GM12872 (cell line): ENCODE measurements at regions not wholly inside any gene's neighbourhood (a gene's known extent, or its start where the extent isn't known, plus 50 kb on each side); places are given as distances from the start of the nearest gene placed in this dataset.

Source experiments
- TF ChIP-seq, protein P1 (sequence below): IDR thresholded peaks from 3 replicates; pipeline ENCODE4 v1.5.1; 2011; ENCODE audit warnings: low read depth, mild to moderate bottlenecking, low read length, moderate library complexity; ENCODE audit not compliant: insufficient read depth

DNA sequence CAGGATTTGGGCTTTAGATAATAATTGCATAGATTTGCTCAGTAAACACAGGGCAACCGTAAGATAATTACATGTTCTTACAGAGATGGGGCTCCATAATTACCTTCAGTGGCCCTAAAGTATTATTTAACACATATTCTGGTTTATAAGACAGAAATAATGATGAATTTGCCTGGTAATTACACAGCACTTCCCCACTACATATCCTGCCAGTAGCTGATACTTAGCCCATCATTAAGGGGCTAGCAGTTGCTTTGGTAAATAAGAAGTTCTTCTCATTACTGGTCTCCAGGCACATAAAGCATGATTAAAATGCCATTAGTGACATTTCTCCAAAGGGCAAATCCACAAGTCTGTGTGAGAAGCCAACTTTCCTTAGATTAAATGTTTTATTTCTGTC lies 158.7 kb downstream of the NUAK1 start:
- TF ChIP-seq, protein P1, sequence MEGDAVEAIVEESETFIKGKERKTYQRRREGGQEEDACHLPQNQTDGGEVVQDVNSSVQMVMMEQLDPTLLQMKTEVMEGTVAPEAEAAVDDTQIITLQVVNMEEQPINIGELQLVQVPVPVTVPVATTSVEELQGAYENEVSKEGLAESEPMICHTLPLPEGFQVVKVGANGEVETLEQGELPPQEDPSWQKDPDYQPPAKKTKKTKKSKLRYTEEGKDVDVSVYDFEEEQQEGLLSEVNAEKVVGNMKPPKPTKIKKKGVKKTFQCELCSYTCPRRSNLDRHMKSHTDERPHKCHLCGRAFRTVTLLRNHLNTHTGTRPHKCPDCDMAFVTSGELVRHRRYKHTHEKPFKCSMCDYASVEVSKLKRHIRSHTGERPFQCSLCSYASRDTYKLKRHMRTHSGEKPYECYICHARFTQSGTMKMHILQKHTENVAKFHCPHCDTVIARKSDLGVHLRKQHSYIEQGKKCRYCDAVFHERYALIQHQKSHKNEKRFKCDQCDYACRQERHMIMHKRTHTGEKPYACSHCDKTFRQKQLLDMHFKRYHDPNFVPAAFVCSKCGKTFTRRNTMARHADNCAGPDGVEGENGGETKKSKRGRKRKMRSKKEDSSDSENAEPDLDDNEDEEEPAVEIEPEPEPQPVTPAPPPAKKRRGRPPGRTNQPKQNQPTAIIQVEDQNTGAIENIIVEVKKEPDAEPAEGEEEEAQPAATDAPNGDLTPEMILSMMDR = no peak

DNA sequence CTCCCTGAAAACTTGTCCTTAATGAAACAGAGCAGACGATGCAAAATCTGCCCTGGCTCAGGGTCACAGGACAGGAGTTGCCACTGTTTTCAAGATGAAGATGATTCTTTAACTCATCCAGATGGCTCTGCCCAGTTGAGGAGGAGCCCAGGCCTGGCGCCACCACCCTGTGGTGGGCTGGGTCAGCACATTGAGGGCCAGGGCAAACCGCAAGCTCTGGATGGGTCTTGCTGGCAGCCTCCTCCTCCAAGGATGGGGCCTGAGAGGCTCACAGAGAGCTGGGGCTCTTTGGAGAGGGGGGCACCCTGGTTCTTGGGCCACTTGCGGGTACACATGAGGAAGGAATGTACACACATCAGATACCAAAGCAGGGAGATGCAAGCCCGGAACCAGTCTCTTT lies 158.2 kb downstream of the NUAK1 start:
- TF ChIP-seq, protein P1 = no peak

DNA sequence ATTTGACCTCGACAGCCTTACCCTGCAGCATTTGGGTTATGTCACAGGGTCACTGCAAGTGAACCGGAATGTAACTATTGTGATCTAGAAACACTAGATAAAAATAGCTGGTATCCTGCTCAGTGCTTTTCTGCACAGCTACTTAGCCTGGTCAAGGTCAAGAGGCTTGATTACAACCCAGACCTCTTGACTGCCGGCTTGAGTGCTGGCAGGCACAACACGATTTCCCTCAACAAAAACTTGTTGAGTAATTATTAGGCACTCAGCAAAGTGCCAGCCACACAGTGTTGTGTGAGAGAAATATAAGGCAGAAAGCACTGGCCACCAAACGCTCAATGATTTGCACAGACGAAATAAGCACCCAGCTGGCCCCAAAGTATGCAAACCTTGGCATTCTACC lies 156.7 kb downstream of the NUAK1 start:
- TF ChIP-seq, protein P1 = no peak

DNA sequence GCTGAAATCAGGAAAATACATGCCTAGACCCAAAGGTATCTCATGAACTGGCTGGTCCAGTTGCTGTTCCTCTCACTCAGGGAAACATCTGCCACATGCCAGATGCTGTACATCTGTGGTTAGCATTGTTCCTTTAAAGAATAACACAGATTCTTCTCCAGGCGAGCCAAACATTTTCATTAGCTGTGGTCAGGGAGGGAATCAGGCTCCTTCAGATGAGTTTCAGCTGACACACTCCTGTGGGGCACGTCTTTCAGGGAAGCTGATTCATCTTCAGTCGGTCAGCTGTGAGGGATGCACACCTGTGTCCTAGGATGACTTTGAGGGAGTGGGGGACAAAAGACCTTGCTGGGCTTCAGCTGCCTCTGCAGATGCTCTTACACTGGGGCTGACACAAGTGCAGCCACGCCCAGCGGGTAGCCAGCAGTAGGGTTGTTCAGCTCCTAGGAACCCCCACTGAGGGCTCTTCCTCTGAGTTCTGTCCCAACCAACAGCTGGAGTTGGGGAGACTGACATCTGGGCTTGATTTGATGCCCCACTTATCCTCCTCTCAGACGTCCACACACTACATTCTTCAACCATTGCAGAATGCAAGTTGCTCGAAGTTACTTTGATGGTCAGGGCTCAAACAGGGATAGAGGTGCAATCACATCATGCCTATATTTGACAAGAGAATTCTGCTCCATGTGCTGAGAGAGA lies 155.0 kb downstream of the NUAK1 start:
- TF ChIP-seq, protein P1 = no peak

DNA sequence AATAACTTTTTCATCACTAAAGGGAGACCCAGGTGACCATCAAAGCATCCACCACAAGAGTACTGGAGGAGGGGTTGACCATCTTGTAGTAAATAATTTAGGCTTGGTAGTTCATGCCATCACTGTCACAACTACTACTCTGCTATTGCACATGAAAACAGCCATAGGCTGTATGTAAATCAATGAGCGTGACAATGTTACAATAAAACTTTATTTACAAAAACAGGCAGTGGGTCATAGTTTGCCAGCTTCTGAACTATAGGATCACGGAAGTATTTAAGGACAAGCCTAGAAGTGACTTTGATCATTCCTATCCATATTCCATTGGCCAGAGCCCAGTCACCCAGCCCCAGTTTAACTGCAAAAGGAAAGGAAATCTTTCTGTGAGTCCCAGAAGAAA lies 153.4 kb downstream of the NUAK1 start:
- TF ChIP-seq, protein P1 = no peak

DNA sequence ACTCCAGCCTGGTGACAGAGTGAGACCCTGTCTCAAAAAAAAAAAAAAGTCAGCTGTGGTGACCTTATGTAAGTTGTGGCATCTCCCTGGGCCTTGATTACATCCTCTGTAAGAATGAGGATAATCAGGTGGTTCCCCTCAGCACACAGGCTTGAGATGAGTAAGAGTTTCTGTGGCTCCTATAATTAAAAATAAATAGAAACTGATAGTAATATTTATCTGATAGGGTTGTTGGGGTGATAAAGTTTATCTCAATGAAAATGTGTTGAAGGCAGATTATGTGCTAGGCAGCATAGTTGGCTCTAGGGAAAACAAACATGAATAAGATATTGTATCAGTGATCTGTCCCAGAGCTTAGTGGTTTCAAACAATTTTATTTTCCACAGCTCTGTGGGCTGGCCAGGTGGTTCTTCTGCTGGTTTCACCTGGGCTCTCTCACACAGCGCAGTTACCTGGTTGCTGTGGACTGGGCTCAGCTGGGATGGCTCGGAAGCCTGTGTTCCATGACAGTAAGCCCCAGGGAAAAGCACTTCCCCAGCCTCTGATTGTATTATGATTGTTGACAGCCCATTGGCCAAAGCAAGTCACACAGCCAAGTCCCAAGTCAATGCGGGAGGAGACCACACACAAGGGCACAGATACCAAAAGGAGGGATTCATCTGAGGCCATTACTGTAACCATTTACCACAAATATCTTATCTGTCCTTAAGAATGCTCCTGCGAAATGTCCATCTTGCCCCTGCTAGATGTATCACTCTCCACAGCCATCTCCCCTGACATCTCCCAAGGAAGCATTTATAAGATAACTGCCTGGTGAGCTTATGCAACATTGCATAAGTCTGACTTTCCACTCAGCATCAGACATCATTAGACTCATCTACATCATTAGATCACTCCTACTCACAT lies 151.7 kb downstream of the NUAK1 start:
- TF ChIP-seq, protein P1 = no peak

DNA sequence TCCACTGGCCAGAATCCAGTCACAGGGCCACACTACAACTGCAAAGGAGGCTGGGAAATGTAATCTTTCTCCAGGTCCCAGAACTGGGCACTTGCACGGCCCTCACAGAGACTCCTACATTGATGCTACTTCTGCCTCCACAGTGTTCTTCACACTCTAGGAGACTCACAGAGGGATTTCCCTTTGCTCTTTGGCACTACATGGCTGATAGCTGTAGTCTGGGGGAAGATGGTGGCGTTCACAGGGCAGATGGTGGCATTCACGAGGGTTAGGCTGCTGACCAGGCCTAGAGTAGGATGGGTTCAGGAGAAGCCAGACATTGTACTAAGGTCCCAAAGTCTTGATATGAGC lies 151.1 kb downstream of the NUAK1 start:
- TF ChIP-seq, protein P1 = no peak
